GM12875 (cell line): ENCODE measurements at regions not wholly inside any gene's neighbourhood (a gene's known extent, or its start where the extent isn't known, plus 50 kb on each side); places are given as distances from the start of the nearest gene placed in this dataset.
"Not testable (repeated sequence)": the region's sequence is repeated elsewhere in the genome, so short reads cannot be mapped to it uniquely, and the experiment has no call there.

Experiments used
- H3K4me3 ChIP-seq: one replicate; pipeline ENCODE4 v1.5.1; 2011; ENCODE audit warnings: low read depth, low read length, control low read depth
- CTCF ChIP-seq: IDR thresholded peaks from 2 replicates; pipeline ENCODE4 v1.5.1; 2011; ENCODE audit warnings: low read depth, mild to moderate bottlenecking, control low read depth, inconsistent platforms, low read length, moderate library complexity, borderline replicate concordance; ENCODE audit not compliant: insufficient read depth

- peak overlapping the region; percentile 38 for H3K4me3 ChIP-seq
- no peak for TF ChIP-seq CTCF
Observed at GRCh38 chr2:75432761-75433361, 127.9 kb downstream of the EVA1A start.

- no peak for TF ChIP-seq CTCF
- no peak overlapping the region for H3K4me3 ChIP-seq
Observed at GRCh38 chr2:75431763-75432162, 129.0 kb downstream of the EVA1A start.

GRCh38 chr2:75431276-75431675, 129.5 kb downstream of the EVA1A start:
- H3K4me3 ChIP-seq: no peak overlapping the region

GRCh38 chr2:75430449-75430848, 130.3 kb downstream of the EVA1A start:
- not testable (repeated sequence) for H3K4me3 ChIP-seq

More at GRCh38 chr2:75431276-75431675, 129.5 kb downstream of the EVA1A start:
- TF ChIP-seq CTCF: no peak

GRCh38 chr2:75428646-75429443, 131.9 kb downstream of the EVA1A start:
- no peak for TF ChIP-seq CTCF
- H3K4me3 ChIP-seq: no peak overlapping the region

GRCh38 chr2:75428060-75428459, 132.7 kb downstream of the EVA1A start:
- no peak overlapping the region for H3K4me3 ChIP-seq
- TF ChIP-seq CTCF: no peak

GRCh38 chr2:75424936-75425619, 135.7 kb downstream of the EVA1A start:
- no peak overlapping the region for H3K4me3 ChIP-seq
- peak; percentile 22; the same call in 1 of the 2 replicates for TF ChIP-seq CTCF
